Activated CD4-positive, alpha-beta memory T cell treated with anti-CD3 and anti-CD28 coated beads, Interleukin-2, amount 10 ng/mL, durations not matched to agents 7 days and 5 days (primary cell): ENCODE measurements at regions not wholly inside any gene's neighbourhood (a gene's known extent, or its start where the extent isn't known, plus 50 kb on each side); places are given as distances from the start of the nearest gene placed in this dataset.

Experiments
- CTCF ChIA-PET: fragments of 350-600 bp; sonication (Branson Sonifier 250); formaldehyde crosslinking; loops from one replicate; lab custom pipeline; 2021; ENCODE audit warnings: antibody characterized with exemption, inconsistent platforms; lab: Charles Lee
- POLR2A ChIA-PET: fragments of 350-600 bp; sonication (Branson Sonifier 250); formaldehyde crosslinking; loops from one replicate; lab custom pipeline; 2021; ENCODE audit warnings: antibody characterized with exemption; lab: Charles Lee
- DNase-seq: peaks from one replicate; pipeline ENCODE4 v3.0.0-alpha.2; 2020
- H3K27ac Mint-ChIP-seq: one replicate; pipeline ENCODE4 v1.8.0; 2021; ENCODE audit warnings: mild to moderate bottlenecking, mixed read lengths
- H3K27me3 Mint-ChIP-seq: one replicate; pipeline ENCODE4 v1.8.0; 2021; ENCODE audit warnings: mixed read lengths
- H3K36me3 Mint-ChIP-seq: one replicate; pipeline ENCODE4 v1.8.0; 2021; ENCODE audit warnings: low read depth, mixed read lengths
- H3K4me1 Mint-ChIP-seq: one replicate; pipeline ENCODE4 v1.8.0; 2021; ENCODE audit warnings: mixed read lengths
- H3K4me3 Mint-ChIP-seq: one replicate; pipeline ENCODE4 v1.8.0; 2021; ENCODE audit warnings: mild to moderate bottlenecking, mixed read lengths
- H3K9me3 Mint-ChIP-seq: one replicate; pipeline ENCODE4 v1.8.0; 2021; ENCODE audit warnings: mixed read lengths

DNA sequence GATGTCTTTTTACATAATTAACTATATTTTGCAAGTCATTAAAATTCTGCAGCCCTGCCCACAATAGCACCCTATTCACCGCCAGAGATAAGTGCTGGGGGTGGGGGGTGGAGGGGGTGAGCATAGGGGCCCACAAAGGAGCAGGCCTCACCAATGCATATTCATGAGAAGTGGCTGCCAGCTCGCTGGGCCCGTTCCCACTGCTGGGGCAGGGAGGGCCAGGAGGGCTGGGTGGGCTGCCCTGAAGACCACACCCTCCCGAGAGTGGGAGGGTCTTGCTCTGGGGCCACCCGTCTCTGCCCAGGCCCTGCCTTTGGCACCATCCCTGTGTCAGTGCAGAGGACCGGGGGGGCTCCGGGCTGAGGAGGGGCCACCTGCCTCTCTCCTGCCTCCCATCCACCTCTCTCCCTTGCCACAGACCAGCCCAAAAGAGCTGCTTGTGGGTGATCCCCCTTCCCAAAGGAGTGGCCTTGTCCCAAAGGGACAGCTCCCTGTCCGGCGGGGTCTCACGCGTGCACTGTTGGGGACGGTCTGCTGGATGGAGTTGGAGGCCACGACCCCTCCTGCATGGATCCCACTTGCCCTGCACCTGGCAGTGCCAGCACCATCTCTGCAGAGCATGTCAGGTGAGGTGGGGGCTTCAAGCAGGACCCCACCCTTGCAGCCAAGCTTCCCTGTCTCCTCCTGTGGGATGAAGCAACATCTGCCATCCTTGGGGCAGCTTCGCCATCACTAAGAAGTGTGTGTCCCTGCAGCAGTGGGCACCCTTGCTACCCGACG is 138.8 kb upstream of the GPC1 start:
- no peak overlapping the region for H3K27ac Mint-ChIP-seq
- no peak overlapping the region for H3K4me3 Mint-ChIP-seq
- H3K4me1 Mint-ChIP-seq = no peaks in the 10 kb centered on the region
- H3K27me3 Mint-ChIP-seq = no peaks in the 10 kb centered on the region
- peak; percentile 10 for DNase-seq
- POLR2A ChIA-PET = no interaction called here
- H3K9me3 Mint-ChIP-seq = no peaks in the 10 kb centered on the region
- no peaks in the 10 kb centered on the region for H3K36me3 Mint-ChIP-seq
- CTCF ChIA-PET = no interaction called here

DNA sequence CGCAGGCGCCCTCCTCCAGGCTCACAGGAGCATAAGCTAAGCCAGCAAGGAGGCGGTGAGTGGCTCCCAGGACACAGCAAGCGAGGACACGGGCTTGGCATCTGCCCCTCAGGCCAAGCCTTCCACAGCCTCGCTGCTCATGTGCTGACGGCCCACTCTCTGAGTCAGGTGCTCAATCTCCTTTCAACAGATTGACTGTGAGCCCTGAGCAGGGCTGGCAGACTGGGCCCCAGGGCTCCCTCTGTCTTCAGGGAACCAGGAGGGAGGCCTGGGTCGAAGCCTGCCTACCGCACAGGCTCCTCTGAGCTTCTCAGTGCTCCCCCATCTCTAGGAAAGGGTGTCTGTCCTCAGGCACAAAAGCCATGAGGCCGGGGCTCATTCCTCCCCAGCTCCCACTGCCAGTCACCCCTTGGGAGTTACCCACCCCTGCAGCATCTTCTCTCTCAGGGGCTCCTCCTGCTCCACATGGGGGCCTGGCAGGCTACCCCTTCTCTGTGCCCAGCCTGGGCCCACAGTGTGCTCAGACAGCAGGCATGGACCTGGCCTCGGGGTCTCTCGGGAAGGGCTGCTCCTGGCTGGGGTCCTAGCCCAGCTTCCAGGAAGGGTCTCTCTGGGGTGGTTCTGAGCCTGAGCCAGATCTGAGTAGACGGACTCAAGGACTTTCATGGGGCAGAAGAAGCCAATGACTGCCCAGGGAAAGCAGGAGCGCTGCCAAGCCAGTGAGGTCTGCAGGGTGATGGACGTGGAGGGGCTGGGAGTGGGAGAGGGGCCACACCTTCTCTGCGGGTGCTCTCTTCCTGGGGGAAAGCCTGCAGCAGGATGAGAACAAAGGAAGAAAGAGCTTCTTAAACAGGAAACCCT is 138.0 kb upstream of the GPC1 start:
- ChIA-PET POLR2A (no interaction called here), CTCF (no interaction called here)
- Mint-ChIP-seq H3K27ac (no peak overlapping the region), H3K9me3 (no peaks in the 10 kb centered on the region), H3K27me3 (no peaks in the 10 kb centered on the region), H3K36me3 (no peaks in the 10 kb centered on the region), H3K4me3 (no peak overlapping the region), H3K4me1 (no peaks in the 10 kb centered on the region)
- DNase-seq = peak; percentile 10

DNA sequence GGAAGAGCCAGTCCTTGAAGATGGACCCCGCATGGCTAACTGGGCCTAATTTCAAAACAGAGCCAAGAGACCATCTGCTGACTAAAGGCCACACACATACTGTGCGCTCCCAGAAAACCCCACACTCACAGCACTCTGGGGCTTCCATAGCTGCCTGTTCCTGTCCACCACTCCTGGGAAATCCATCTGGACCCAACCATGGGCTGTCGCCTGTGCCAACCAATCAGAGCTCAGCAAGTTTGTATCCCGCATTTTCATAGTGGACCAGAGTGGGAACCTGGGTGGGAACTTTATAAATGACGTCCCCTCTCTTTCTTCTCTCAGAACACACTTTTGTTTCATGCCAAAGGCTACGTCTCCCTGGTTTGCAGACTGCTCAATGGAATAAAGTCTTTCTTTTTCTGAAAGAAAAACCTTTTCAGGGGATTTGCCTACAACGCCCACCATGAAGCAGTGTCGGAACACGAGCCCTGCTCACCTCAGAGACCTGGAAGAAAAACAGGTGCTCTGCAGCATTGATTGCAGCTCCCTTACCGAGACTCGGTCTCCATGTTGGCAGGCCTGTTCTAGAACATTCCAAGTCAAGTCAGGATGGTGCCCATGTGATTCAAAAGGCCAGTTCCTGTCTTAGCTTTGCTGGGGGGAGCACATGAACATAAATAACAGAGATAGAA is 137.2 kb upstream of the GPC1 start:
- Mint-ChIP-seq H3K27ac (no peak overlapping the region), H3K9me3 (no peaks in the 10 kb centered on the region), H3K4me1 (no peaks in the 10 kb centered on the region), H3K36me3 (no peaks in the 10 kb centered on the region), H3K4me3 (no peak overlapping the region), H3K27me3 (no peaks in the 10 kb centered on the region)
- ChIA-PET POLR2A (no interaction called here), CTCF (no interaction called here)
- peak; percentile 1 for DNase-seq

GRCh38 chr2:240298803-240299709 is 136.4 kb upstream of the GPC1 start:
- CTCF ChIA-PET = interaction anchor here (0.6 to 1.2 kb wide), 2 partner anchors 21 to 44 kb away, joined by 3 read pairs; no protein-coding TSS in a partner anchor
- H3K4me3 Mint-ChIP-seq = no peak overlapping the region
- no peaks in the 10 kb centered on the region for H3K36me3 Mint-ChIP-seq
- H3K9me3 Mint-ChIP-seq = no peaks in the 10 kb centered on the region
- POLR2A ChIA-PET = no interaction called here
- H3K27ac Mint-ChIP-seq = no peak overlapping the region
- peaks cover 2% of the 10 kb centered on the region for H3K27me3 Mint-ChIP-seq
- peak; percentile 8 for DNase-seq
- H3K4me1 Mint-ChIP-seq = no peaks in the 10 kb centered on the region

- Mint-ChIP-seq H3K4me3 (no peak overlapping the region), H3K27ac (no peak overlapping the region), H3K36me3 (no peaks in the 10 kb centered on the region), H3K9me3 (no peaks in the 10 kb centered on the region), H3K4me1 (no peaks in the 10 kb centered on the region), H3K27me3 (peaks cover 2% of the 10 kb centered on the region)
- ChIA-PET CTCF (interaction anchor here (0.6 to 1.2 kb wide), 2 partner anchors 20 to 45 kb away, joined by 3 read pairs; no protein-coding TSS in a partner anchor), POLR2A (no interaction called here)
- DNase-seq = no peak
These were observed 135.8 kb upstream of the GPC1 start for GRCh38 chr2:240299710-240300068.

DNA sequence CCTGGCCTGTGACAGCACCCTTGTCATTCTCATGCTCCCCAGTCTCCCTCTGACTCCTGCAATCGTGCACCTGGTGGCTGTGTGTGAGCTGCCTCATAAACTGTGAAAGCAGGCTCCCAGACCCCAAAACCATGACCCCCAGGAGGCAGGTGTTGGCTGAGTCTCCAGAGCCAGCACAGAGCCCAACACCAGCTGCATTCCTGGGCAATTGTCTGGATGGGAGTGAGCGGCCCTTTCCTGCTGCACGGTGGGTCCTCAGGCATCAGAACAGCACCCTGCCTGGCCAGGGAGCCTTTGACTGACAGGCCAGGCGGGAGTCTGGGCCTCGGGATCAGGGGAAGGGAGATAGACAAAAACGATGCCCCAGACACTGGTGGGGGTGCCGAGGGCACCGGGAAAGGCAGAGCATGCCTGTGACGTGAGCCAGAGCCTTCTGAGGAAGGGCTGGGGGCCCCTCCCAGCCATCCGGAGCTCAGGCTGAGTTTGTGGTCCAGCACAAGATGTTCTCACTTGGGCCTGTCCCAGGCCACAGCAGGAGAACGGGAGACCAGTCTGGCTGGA is 135.1 kb upstream of the GPC1 start:
- H3K36me3 Mint-ChIP-seq = no peaks in the 10 kb centered on the region
- peaks cover 2% of the 10 kb centered on the region for H3K27me3 Mint-ChIP-seq
- H3K4me1 Mint-ChIP-seq = no peaks in the 10 kb centered on the region
- ChIA-PET CTCF (interaction anchor here (1.2 kb wide), 1 partner anchor 19 kb away, joined by 3 read pairs; no protein-coding TSS in a partner anchor), POLR2A (no interaction called here)
- H3K27ac Mint-ChIP-seq = no peak overlapping the region
- no peaks in the 10 kb centered on the region for H3K9me3 Mint-ChIP-seq
- peak; percentile 7 for DNase-seq
- H3K4me3 Mint-ChIP-seq = no peak overlapping the region

GRCh38 chr2:240300840-240301239 is 134.6 kb upstream of the GPC1 start:
- peak; percentile 8 for DNase-seq
- H3K27me3 Mint-ChIP-seq = peaks cover 2% of the 10 kb centered on the region

DNA sequence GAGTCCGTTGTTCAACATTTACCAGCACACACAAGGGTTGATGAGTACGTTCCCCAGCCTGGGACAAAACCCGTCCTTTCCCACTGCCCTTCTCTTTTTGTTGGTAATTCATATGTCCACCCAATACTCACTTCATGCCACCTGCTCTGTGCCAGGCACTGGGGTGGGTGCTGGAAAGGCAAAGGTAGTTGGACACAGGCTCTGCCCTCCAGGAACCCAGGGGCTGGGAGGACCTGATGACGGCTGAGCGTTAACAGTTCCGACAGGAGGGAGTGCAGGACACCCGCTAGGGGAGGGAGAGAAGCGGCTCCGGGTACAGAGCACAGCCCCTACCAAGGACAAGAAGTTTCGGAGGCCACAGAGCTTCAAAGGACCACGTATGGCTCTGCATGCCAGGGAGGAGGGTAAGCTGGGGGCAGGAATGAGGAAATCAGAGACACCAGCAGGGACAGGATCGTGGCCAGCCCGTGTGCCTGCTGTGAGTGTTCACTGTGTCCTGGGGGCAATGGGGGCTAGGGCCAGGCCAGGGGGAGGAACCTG is 134.1 kb upstream of the GPC1 start:
- Mint-ChIP-seq H3K4me1 (no peaks in the 10 kb centered on the region), H3K36me3 (no peaks in the 10 kb centered on the region), H3K27ac (no peak overlapping the region), H3K9me3 (no peaks in the 10 kb centered on the region), H3K27me3 (peaks cover 2% of the 10 kb centered on the region), H3K4me3 (no peak overlapping the region)
- DNase-seq = peak; percentile 5
- ChIA-PET CTCF (no interaction called here), POLR2A (no interaction called here)

More at GRCh38 chr2:240300840-240301239, 134.6 kb upstream of the GPC1 start:
- ChIA-PET POLR2A (no interaction called here), CTCF (no interaction called here)
- no peaks in the 10 kb centered on the region for H3K9me3 Mint-ChIP-seq
- H3K4me3 Mint-ChIP-seq = no peak overlapping the region
- H3K27ac Mint-ChIP-seq = no peak overlapping the region
- H3K4me1 Mint-ChIP-seq = no peaks in the 10 kb centered on the region
- no peaks in the 10 kb centered on the region for H3K36me3 Mint-ChIP-seq

DNA sequence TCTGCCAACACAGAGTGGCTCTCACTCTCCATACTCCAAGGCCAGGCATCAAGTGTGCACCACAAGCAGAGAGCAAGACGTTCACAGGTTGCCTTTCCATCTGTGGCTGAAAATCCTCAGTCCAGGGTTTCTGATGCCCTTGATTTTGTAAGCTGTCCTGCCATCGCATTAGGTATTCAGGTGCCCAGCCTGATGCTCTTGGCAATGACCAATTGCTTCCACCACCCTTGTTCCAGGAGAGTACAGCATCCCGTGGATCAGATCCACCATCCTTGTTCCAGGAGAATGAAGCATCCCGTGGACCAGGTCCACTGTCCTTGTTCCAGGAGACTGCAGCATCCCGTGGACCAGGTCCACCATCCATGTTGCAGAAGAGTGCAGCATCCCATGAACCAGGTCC is 133.4 kb upstream of the GPC1 start:
- Mint-ChIP-seq H3K27me3 (peaks cover 2% of the 10 kb centered on the region), H3K4me3 (no peak overlapping the region), H3K9me3 (no peaks in the 10 kb centered on the region), H3K27ac (no peak overlapping the region), H3K4me1 (no peaks in the 10 kb centered on the region), H3K36me3 (no peaks in the 10 kb centered on the region)
- ChIA-PET POLR2A (no interaction called here), CTCF (no interaction called here)
- peak; percentile 0 for DNase-seq

GRCh38 chr2:240302933-240303595 is 132.4 kb upstream of the GPC1 start:
- no peaks in the 10 kb centered on the region for H3K36me3 Mint-ChIP-seq
- H3K27ac Mint-ChIP-seq = no peak overlapping the region
- ChIA-PET POLR2A (no interaction called here), CTCF (no interaction called here)
- H3K4me3 Mint-ChIP-seq = no peak overlapping the region
- H3K27me3 Mint-ChIP-seq = peaks cover 2% of the 10 kb centered on the region
- H3K4me1 Mint-ChIP-seq = no peaks in the 10 kb centered on the region
- peak; percentile 9 for DNase-seq
- no peaks in the 10 kb centered on the region for H3K9me3 Mint-ChIP-seq

GRCh38 chr2:240303896-240304745 is 131.3 kb upstream of the GPC1 start:
- CTCF ChIA-PET = no interaction called here
- Mint-ChIP-seq H3K27ac (no peak overlapping the region), H3K4me1 (no peaks in the 10 kb centered on the region), H3K4me3 (no peak overlapping the region), H3K27me3 (peaks cover 2% of the 10 kb centered on the region), H3K36me3 (no peaks in the 10 kb centered on the region), H3K9me3 (no peaks in the 10 kb centered on the region)
- POLR2A ChIA-PET = no interaction called here
- peak; percentile 13 for DNase-seq
